ENCODE measurements at regions not wholly inside any gene's neighbourhood (a gene's known extent, or its start where the extent isn't known, plus 50 kb on each side); places are given as distances from the start of the nearest gene placed in this dataset.
"Not testable (repeated sequence)": the region's sequence is repeated elsewhere in the genome, so short reads cannot be mapped to it uniquely, and the experiment has no call there.

DNA sequence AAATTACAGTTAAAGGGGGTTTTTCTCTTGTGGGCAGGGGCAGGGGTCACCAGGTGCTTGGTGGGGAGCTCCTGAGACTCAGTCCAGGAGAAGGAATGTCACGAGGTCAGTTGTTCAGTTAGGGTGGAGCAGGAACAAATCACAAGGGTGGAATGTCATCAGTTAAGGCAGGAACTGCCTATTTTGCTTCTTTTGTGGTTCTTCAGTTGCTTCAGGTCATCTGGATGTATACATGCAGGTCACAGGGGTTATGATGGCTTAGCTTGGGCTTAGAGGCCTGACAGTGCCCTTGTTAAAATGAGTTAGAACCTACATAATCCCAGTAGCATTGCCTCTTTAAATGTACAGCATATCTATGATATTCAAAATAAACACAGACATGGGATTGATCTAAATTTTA is 120.2 kb upstream of the CHD2 start:
- H3K27me3 ChIP-seq = no peaks in the 10 kb centered on the region
- H3K4me3 ChIP-seq = no peak overlapping the region
- TF ChIP-seq, protein P1, sequence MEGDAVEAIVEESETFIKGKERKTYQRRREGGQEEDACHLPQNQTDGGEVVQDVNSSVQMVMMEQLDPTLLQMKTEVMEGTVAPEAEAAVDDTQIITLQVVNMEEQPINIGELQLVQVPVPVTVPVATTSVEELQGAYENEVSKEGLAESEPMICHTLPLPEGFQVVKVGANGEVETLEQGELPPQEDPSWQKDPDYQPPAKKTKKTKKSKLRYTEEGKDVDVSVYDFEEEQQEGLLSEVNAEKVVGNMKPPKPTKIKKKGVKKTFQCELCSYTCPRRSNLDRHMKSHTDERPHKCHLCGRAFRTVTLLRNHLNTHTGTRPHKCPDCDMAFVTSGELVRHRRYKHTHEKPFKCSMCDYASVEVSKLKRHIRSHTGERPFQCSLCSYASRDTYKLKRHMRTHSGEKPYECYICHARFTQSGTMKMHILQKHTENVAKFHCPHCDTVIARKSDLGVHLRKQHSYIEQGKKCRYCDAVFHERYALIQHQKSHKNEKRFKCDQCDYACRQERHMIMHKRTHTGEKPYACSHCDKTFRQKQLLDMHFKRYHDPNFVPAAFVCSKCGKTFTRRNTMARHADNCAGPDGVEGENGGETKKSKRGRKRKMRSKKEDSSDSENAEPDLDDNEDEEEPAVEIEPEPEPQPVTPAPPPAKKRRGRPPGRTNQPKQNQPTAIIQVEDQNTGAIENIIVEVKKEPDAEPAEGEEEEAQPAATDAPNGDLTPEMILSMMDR (IDR thresholded peaks at IDR 0.05) = no peak
- peaks cover 0 to 8% of the 10 kb centered on the region in 2 donors for H3K36me3 ChIP-seq
- H3K4me1 ChIP-seq = no peaks in the 10 kb centered on the region
- intact Hi-C loops (cut with DNase I) = no loop called here
- no peak overlapping the region for H3K27ac ChIP-seq
- no peak for DNase-seq (ENCODE audit: low spot score in 2 of 2)
- H3K9me3 ChIP-seq = no peaks in the 10 kb centered on the region

DNA sequence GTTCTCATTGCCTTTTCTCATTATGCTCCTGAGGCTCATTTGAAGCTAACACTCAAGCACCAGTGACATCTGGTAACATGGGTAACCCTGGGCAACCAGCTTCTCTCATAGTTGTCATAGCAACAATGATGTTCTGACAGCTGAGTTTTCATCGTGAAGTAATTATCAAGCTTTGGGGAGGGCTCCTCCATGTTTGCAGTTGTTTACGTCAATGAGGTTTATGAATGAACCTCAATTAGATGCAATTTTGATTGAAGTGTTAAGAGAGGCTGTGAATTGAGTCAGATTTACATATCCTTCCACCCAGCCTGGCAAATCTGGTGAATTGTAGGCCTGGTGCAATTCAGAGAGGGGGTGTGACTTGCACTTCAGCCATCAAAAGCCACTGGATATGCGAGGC is 119.3 kb upstream of the CHD2 start:
- H3K9me3 ChIP-seq = no peaks in the 10 kb centered on the region

DNA sequence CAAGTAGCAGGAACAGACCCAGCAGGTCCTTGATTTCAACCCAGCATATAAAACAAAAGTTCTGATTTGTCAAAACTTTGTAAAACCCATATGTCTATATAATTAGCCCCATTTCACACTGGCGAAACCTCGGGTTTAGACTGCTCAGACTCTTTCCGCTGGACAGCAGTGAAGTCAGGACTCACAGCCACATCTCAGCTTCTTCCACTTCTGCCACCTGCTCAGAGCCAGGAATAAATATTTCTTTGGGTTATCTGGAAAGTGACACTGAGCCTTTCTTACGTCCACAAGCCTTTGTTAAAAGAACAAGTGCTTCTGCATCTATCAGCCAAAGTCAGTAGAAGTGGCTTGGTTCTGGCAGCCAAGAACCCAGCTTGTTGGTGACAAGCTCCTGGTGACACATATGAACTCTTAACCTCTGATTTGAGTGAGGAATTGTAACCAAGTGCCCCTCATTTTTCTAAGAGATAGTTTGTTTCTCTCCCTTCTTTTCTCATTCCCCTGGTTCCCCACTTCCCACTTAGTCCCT is 118.1 kb upstream of the CHD2 start:
- H3K27me3 ChIP-seq = no peaks in the 10 kb centered on the region
- no peaks in the 10 kb centered on the region for H3K4me1 ChIP-seq
- TF ChIP-seq, protein P1 (IDR thresholded peaks at IDR 0.05) = no peak
- intact Hi-C loops (cut with DNase I) = no loop called here
- no peak overlapping the region for H3K27ac ChIP-seq
- no peak overlapping the region for H3K4me3 ChIP-seq
- H3K36me3 ChIP-seq = peaks cover 0 to 8% of the 10 kb centered on the region in 2 donors
- no peaks in the 10 kb centered on the region for H3K9me3 ChIP-seq
- DNase-seq (ENCODE audit: low spot score in 2 of 2) = no peak

More for the DNA sequence above, 119.3 kb upstream of the CHD2 start:
- Histone ChIP-seq H3K36me3 (peaks cover 0 to 8% of the 10 kb centered on the region in 2 donors), H3K4me3 (no peak overlapping the region), H3K4me1 (no peaks in the 10 kb centered on the region), H3K27ac (no peak overlapping the region), H3K27me3 (no peaks in the 10 kb centered on the region)
- no peak for DNase-seq (ENCODE audit: low spot score in 2 of 2)
- TF ChIP-seq, protein P1 (IDR thresholded peaks at IDR 0.05) = no peak
- intact Hi-C loops (cut with DNase I) = no loop called here

DNA sequence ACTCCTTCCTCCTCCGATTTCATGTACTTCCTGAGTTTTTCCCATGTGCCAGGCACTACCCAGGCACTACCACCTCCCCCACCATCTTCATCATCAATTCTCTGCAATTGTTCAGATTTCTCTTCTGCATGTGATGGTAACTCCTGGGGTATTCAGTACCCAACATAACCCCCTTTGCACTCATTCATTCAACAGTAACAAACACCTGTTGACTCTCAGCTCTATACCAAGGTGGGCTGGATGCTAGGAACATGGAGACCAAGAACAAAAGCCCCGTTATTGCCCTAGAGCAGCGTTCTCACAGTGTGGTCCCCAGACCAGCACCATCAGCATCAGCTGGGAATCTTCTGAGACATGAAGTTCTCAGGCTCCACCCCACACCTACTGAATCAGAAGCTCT is 113.0 kb upstream of the CHD2 start:
- no peak for DNase-seq (ENCODE audit: low spot score in 2 of 2)
- TF ChIP-seq, protein P1 (IDR thresholded peaks at IDR 0.05) = no peak
- no peaks in the 10 kb centered on the region for H3K27me3 ChIP-seq
- H3K27ac ChIP-seq = no peak overlapping the region
- H3K36me3 ChIP-seq = peaks cover 0 to 7% of the 10 kb centered on the region in 2 donors
- H3K4me1 ChIP-seq = no peaks in the 10 kb centered on the region
- intact Hi-C loops (cut with DNase I) = no loop called here
- H3K9me3 ChIP-seq = no peaks in the 10 kb centered on the region
- H3K4me3 ChIP-seq = no peak overlapping the region

DNA sequence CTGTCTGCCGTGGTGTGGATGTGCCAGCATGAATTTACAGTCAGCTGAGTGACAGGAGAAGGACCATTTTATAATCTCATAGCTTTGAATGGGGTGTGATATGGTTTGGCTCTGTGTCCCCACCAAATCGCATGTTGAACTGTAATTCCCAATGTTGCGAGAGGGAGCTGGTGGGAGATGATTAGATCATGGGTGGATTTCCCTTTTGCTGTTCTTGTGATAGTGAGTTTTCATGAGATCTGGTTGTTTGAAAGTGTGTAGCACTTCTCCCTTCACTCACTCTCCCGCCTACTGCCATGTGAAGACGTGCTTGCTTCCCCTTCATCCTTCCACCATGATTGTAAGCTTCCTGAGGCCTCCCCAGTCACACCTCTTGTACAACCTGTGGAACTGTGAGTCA is 111.9 kb upstream of the CHD2 start:
- Histone ChIP-seq H3K4me1 (no peaks in the 10 kb centered on the region), H3K4me3 (no peak overlapping the region), H3K27me3 (no peaks in the 10 kb centered on the region), H3K36me3 (peaks cover 0 to 7% of the 10 kb centered on the region in 2 donors), H3K9me3 (no peaks in the 10 kb centered on the region), H3K27ac (no peak overlapping the region)
- intact Hi-C loops (cut with DNase I) = no loop called here
- DNase-seq (ENCODE audit: low spot score in 2 of 2) = no peak
- TF ChIP-seq, protein P1 (IDR thresholded peaks at IDR 0.05) = no peak

DNA sequence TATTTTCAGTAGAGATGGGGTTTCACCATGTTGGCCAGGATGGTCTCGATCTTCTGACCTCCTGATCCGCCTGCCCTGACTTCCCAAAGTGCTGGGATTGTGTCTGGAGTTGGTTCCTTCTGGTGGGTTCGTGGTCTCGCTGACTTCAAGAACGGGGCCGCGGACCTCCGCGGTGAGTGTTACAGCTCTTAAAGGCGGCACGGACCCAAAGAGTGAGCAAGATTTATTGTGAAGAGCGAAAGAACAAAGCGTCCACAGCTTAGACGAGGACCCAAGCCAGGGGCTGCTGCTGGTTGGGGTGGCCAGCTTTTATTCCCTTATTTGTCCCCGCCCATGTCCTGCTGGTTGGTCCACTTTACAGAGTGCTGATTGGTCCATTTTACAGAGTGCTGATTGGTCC is 111.3 kb upstream of the CHD2 start:
- H3K36me3 ChIP-seq; intact Hi-C loops (cut with DNase I); H3K4me3 ChIP-seq; H3K9me3 ChIP-seq; H3K27me3 ChIP-seq; DNase-seq (ENCODE audit: low spot score in 2 of 2); H3K4me1 ChIP-seq; H3K27ac ChIP-seq: not testable (repeated sequence)

All from ascending aorta (tissue), 2 donors.